WTC11 (cell line): ENCODE measurements at regions not wholly inside any gene's neighbourhood (a gene's known extent, or its start where the extent isn't known, plus 50 kb on each side); places are given as distances from the start of the nearest gene placed in this dataset.

Experiments used
- ATAC-seq: fragments of 200-7000 bp; cut with Tn5 transposase; 2 replicates; pipeline ENCODE4 v1.10.0; 2021; ENCODE audit warnings: mild to moderate bottlenecking, moderate library complexity
- CTCF ChIA-PET: fragments of 300-600 bp; sonication (Branson Sonifier 250); formaldehyde crosslinking; loops from one replicate; lab custom pipeline; 2021; ENCODE audit warnings: antibody characterized with exemption; lab: Charles Lee
- POLR2A ChIA-PET: fragments of 350-600 bp; sonication (Branson Sonifier 250); formaldehyde crosslinking; loops from one replicate; lab custom pipeline; 2021; ENCODE audit warnings: antibody characterized with exemption; lab: Charles Lee
- DNase-seq: peaks from one replicate; pipeline ENCODE4 v3.0.0; 2021; ENCODE audit warnings: low spot score
- H3K27ac Mint-ChIP-seq: 2 replicates; pipeline ENCODE4 v1.8.0; 2021; ENCODE audit warnings: mixed read lengths
- H3K27me3 Mint-ChIP-seq: 2 replicates; pipeline ENCODE4 v1.8.0; 2021; ENCODE audit warnings: low read depth, mild to moderate bottlenecking, moderate library complexity, mixed read lengths
- H3K36me3 Mint-ChIP-seq: 2 replicates; pipeline ENCODE4 v1.8.0; 2021; ENCODE audit warnings: mixed read lengths
- H3K4me1 Mint-ChIP-seq: 2 replicates; pipeline ENCODE4 v1.8.0; 2022; ENCODE audit warnings: mixed read lengths
- H3K4me3 Mint-ChIP-seq: 2 replicates; pipeline ENCODE4 v1.8.0; 2021; ENCODE audit warnings: mild to moderate bottlenecking, moderate library complexity, mixed read lengths
- H3K9me3 Mint-ChIP-seq: 2 replicates; pipeline ENCODE4 v1.8.0; 2021; ENCODE audit warnings: mixed read lengths
- CREM ChIP-seq: sonication (generic); formaldehyde crosslinking; IDR thresholded peaks from 2 replicates; pipeline ENCODE4 v1.8.1; 2022; ENCODE audit warnings: mild to moderate bottlenecking, missing genetic modification reagents, moderate library complexity
- E2F4 ChIP-seq: sonication (generic); formaldehyde crosslinking; IDR thresholded peaks from 2 replicates; pipeline ENCODE4 v1.8.1; 2022; ENCODE audit warnings: low read depth, mild to moderate bottlenecking, moderate library complexity, missing genetic modification reagents, borderline replicate concordance
- E2F5 ChIP-seq: sonication (generic); formaldehyde crosslinking; IDR thresholded peaks from 2 replicates; pipeline ENCODE4 v1.8.1; 2022; ENCODE audit warnings: mild to moderate bottlenecking, moderate library complexity, missing genetic modification reagents
- FOXK1 ChIP-seq: sonication (generic); formaldehyde crosslinking; IDR thresholded peaks from 2 replicates; pipeline ENCODE4 v1.8.0; 2022; ENCODE audit warnings: mild to moderate bottlenecking, moderate library complexity, missing genetic modification reagents
- FOXP1 ChIP-seq: sonication (generic); formaldehyde crosslinking; IDR thresholded peaks from 2 replicates; pipeline ENCODE4 v1.8.0; 2022; ENCODE audit warnings: missing genetic modification reagents, mild to moderate bottlenecking, moderate library complexity, borderline replicate concordance
- IRF2 ChIP-seq: sonication (generic); formaldehyde crosslinking; IDR thresholded peaks from 2 replicates; pipeline ENCODE4 v1.8.0; 2022; ENCODE audit warnings: low read depth, missing genetic modification reagents, borderline replicate concordance
- NFATC4 ChIP-seq: fragments of 250-450 bp; sonication (Bioruptor Pico); IDR thresholded peaks from 2 replicates; pipeline ENCODE4 v1.9.0; 2021; ENCODE audit warnings: mild to moderate bottlenecking
- NFYB ChIP-seq: sonication (generic); formaldehyde crosslinking; conservative IDR thresholded peaks from 2 replicates; pipeline ENCODE4 v1.8.0; 2022; ENCODE audit warnings: low read depth, missing genetic modification reagents
- NR1H2 ChIP-seq: sonication (generic); formaldehyde crosslinking; IDR thresholded peaks from 2 replicates; pipeline ENCODE4 v1.9.0; 2021; ENCODE audit warnings: mild to moderate bottlenecking, moderate library complexity, missing genetic modification reagents
- OVOL2 ChIP-seq: fragments of 250-450 bp; sonication (Bioruptor Pico); IDR thresholded peaks from 2 replicates; pipeline ENCODE4 v1.9.0; 2021; ENCODE audit warnings: mild to moderate bottlenecking, borderline replicate concordance
- RORB ChIP-seq: fragments of 250-450 bp; sonication (Bioruptor Pico); IDR thresholded peaks from 2 replicates; pipeline ENCODE4 v1.9.0; 2021; ENCODE audit warnings: mild to moderate bottlenecking
- SOX15 ChIP-seq: fragments of 250-450 bp; sonication (Bioruptor Pico); IDR thresholded peaks from 2 replicates; pipeline ENCODE4 v1.9.0; 2021; ENCODE audit warnings: mild to moderate bottlenecking
- SP1 ChIP-seq: sonication (generic); formaldehyde crosslinking; conservative IDR thresholded peaks from 2 replicates; pipeline ENCODE4 v1.8.1; 2022; ENCODE audit warnings: missing genetic modification reagents
- USF1 ChIP-seq: sonication (generic); formaldehyde crosslinking; IDR thresholded peaks from 2 replicates; pipeline ENCODE4 v1.8.0; 2022; ENCODE audit warnings: mild to moderate bottlenecking, missing genetic modification reagents
- ZNF317 ChIP-seq: sonication (generic); formaldehyde crosslinking; IDR thresholded peaks from 2 replicates; pipeline ENCODE4 v1.8.1; 2023; ENCODE audit warnings: low read depth, mild to moderate bottlenecking, moderate library complexity, missing genetic modification reagents, borderline replicate concordance
- ZNF416 ChIP-seq: fragments of 250-450 bp; sonication (Bioruptor Pico); IDR thresholded peaks from 2 replicates; pipeline ENCODE4 v1.9.0; 2021; ENCODE audit warnings: mild to moderate bottlenecking, inconsistent platforms
- ZNF423 ChIP-seq: fragments of 250-450 bp; sonication (Bioruptor Pico); IDR thresholded peaks from 2 replicates; pipeline ENCODE4 v2.1.2; 2022; ENCODE audit warnings: mild to moderate bottlenecking, moderate library complexity
- ZSCAN18 ChIP-seq: fragments of 250-450 bp; sonication (Bioruptor Pico); IDR thresholded peaks from 2 replicates; pipeline ENCODE4 v2.1.2; 2022; ENCODE audit warnings: mild to moderate bottlenecking, moderate library complexity
- TF ChIP-seq, protein P1 (sequence below): fragments of 250-450 bp; sonication (Bioruptor Pico); conservative IDR thresholded peaks from 2 replicates; pipeline ENCODE4 v1.9.0; 2021; ENCODE audit warnings: mild to moderate bottlenecking
- TF ChIP-seq, protein P2 (sequence below): sonication (generic); formaldehyde crosslinking; IDR thresholded peaks from 2 replicates; pipeline ENCODE4 v1.8.1; 2023; ENCODE audit warnings: mild to moderate bottlenecking, missing genetic modification reagents, moderate library complexity
- TF ChIP-seq, protein P3 (sequence below): sonication (generic); formaldehyde crosslinking; IDR thresholded peaks from 2 replicates; pipeline ENCODE4 v1.8.1; 2022; ENCODE audit warnings: low read depth, missing genetic modification reagents, borderline replicate concordance
- TF ChIP-seq, protein P4 (sequence below): fragments of 250-450 bp; sonication (Bioruptor Pico); IDR thresholded peaks from 2 replicates; pipeline ENCODE4 v1.9.0; 2021; ENCODE audit warnings: mild to moderate bottlenecking

DNA sequence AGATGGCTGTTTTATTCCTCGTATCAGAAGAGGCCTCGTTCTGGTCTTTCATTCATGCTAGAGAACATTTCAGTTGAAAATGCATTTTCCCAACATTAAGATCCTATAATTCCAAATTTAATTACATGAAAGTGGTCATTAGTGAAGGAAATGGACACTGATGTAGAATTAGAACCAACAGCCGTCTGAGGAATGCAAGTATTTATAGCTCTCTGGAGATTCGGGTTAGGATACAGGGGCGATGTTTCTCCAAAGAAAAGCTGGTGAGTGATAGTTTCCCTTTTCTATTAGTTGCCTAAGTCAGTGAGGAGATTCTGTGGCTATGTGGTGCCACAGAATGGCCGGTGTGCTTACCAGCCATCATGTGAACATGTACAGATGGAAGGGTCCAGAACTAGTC lies 109.0 kb upstream of the IL12A start:
- DNase-seq, result no peak
- ATAC-seq, result no peak
- Mint-ChIP-seq H3K27ac (no peak overlapping the region), H3K27me3 (no peaks in the 10 kb centered on the region), H3K36me3 (no peaks in the 10 kb centered on the region), H3K4me1 (peaks cover 27% of the 10 kb centered on the region), H3K9me3 (no peaks in the 10 kb centered on the region), H3K4me3 (no peak overlapping the region)
- CTCF ChIA-PET, result interaction anchor here (1.5 kb wide), 1 partner anchor 109 kb away, joined by 7 read pairs; the partner anchor contains the start of gene IL12A
- POLR2A ChIA-PET, result no interaction called here
- TF ChIP-seq ZNF416 (CRISPR knock-in tag) (no peak), NFATC4 (no peak), USF1 (no peak), SOX15 (CRISPR knock-in tag) (no peak), RORB (CRISPR knock-in tag) (no peak), ZNF423 (CRISPR knock-in tag) (no peak), ZSCAN18 (CRISPR knock-in tag) (no peak), SP1 (CRISPR knock-in tag) (no peak)
- TF ChIP-seq, protein P1, sequence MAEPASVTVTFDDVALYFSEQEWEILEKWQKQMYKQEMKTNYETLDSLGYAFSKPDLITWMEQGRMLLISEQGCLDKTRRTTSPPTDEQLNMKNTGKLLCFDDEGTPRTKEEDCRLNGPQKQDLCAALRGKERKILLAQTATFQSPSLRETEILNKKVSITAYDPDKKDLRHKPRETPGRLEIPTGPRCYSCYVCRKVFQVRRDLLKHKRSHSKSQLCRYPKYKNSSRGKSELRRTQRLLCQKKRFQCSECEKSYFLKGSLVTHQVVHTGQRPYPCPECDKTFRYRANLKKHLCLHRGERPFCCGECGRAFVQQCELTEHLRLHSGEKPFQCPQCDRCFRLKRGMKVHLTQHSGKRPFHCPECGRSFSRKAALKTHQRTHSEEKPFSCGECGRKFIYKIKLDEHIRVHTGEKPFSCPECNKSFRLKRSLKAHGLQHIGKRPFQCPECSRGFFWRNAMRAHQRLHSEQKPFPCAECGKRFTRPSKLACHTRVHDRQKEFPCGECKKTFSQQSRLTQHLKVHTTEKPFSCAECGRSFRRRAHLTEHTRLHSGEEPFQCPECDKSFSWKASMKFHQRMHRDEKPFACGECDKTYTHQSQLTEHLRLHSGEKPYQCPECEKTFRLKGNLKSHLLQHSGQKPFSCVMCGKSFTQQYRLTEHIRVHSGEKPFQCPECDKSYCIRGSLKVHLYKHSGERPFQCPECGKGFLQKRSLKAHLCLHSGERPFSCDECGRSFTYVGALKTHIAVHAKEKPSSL (CRISPR knock-in tag), result no peak
- TF ChIP-seq, protein P2, sequence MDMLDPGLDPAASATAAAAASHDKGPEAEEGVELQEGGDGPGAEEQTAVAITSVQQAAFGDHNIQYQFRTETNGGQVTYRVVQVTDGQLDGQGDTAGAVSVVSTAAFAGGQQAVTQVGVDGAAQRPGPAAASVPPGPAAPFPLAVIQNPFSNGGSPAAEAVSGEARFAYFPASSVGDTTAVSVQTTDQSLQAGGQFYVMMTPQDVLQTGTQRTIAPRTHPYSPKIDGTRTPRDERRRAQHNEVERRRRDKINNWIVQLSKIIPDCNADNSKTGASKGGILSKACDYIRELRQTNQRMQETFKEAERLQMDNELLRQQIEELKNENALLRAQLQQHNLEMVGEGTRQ (CRISPR knock-in tag), result no peak

DNA sequence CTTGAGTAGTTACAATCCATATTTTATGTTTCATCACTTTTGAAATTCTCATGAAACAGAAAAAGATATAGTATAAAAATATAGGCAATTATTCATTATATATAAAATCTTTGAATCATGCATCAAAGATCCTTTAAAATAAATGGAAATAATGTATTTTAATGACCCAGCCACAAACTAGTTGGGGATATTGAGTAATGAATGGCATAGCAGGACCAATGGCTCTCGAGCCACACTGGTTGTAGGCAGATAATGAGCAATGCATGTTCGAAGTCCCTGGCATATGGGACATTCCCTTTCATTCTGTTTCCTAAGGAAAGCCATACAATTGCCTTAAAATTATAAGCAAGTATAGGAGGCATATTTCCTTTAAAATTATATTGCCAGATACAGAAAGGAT lies 107.4 kb upstream of the IL12A start:
- ATAC-seq, result no peak
- no peak for DNase-seq

More for the DNA sequence above, 107.4 kb upstream of the IL12A start:
- CTCF ChIA-PET, result interaction anchor here (0.6 to 1.7 kb wide), 6 partner anchors 43 to 125 kb away, joined by 3 to 7 read pairs (median 4); partner anchors contain the start of gene IL12A
- H3K4me3 Mint-ChIP-seq, result no peak overlapping the region
- H3K27ac Mint-ChIP-seq, result no peak overlapping the region
- H3K4me1 Mint-ChIP-seq, result peaks cover 27% of the 10 kb centered on the region
- no peaks in the 10 kb centered on the region for H3K36me3 Mint-ChIP-seq
- no peaks in the 10 kb centered on the region for H3K27me3 Mint-ChIP-seq
- no peaks in the 10 kb centered on the region for H3K9me3 Mint-ChIP-seq
- POLR2A ChIA-PET, result no interaction called here
- TF ChIP-seq IRF2 (CRISPR knock-in tag) (no peak), CREM (no peak), OVOL2 (no peak), FOXP1 (no peak), NFATC4 (no peak), ZNF317 (CRISPR knock-in tag) (no peak), E2F5 (CRISPR knock-in tag) (no peak), E2F4 (no peak), NR1H2 (no peak), FOXK1 (no peak), NFYB (no peak)
- TF ChIP-seq, protein P3, sequence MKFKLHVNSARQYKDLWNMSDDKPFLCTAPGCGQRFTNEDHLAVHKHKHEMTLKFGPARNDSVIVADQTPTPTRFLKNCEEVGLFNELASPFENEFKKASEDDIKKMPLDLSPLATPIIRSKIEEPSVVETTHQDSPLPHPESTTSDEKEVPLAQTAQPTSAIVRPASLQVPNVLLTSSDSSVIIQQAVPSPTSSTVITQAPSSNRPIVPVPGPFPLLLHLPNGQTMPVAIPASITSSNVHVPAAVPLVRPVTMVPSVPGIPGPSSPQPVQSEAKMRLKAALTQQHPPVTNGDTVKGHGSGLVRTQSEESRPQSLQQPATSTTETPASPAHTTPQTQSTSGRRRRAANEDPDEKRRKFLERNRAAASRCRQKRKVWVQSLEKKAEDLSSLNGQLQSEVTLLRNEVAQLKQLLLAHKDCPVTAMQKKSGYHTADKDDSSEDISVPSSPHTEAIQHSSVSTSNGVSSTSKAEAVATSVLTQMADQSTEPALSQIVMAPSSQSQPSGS (CRISPR knock-in tag), result no peak
- TF ChIP-seq, protein P4, sequence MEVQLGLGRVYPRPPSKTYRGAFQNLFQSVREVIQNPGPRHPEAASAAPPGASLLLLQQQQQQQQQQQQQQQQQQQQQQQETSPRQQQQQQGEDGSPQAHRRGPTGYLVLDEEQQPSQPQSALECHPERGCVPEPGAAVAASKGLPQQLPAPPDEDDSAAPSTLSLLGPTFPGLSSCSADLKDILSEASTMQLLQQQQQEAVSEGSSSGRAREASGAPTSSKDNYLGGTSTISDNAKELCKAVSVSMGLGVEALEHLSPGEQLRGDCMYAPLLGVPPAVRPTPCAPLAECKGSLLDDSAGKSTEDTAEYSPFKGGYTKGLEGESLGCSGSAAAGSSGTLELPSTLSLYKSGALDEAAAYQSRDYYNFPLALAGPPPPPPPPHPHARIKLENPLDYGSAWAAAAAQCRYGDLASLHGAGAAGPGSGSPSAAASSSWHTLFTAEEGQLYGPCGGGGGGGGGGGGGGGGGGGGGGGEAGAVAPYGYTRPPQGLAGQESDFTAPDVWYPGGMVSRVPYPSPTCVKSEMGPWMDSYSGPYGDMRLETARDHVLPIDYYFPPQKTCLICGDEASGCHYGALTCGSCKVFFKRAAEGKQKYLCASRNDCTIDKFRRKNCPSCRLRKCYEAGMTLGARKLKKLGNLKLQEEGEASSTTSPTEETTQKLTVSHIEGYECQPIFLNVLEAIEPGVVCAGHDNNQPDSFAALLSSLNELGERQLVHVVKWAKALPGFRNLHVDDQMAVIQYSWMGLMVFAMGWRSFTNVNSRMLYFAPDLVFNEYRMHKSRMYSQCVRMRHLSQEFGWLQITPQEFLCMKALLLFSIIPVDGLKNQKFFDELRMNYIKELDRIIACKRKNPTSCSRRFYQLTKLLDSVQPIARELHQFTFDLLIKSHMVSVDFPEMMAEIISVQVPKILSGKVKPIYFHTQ (CRISPR knock-in tag), result no peak
